ENCODE measurements at regions not wholly inside any gene's neighbourhood (a gene's known extent, or its start where the extent isn't known, plus 50 kb on each side); places are given as distances from the start of the nearest gene placed in this dataset.

DNA sequence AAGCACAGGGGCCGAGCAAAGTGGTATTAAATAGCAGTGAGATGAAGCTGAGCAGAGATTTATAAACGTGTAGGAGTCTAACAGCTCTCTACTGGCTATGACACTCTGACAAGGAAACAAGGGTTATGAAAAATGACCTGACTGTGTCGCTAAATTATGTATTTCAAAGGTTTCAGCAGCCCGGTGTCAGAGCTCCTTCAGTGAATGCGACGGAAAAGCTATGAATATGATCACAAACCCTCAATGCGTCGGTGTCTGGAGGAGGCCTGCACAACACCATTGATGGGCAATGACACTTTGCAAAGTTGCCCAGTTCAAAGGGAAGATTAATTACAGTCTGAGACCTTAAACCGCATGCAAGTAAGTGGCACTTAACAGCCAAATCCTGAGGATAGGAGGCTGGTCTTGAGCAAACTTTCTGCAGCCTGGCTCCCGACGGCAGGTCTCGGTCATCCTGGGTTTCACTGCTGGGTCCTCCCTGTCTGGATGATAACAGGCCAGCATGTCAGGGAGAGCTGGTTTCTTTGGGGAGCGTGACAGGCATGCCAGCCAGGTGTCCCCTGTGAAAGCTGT lies 615.1 kb upstream of the SALL3 start:
- no peak overlapping the region for H3K27ac ChIP-seq
- no peak for DNase-seq
- intact Hi-C loops (cut with DNase I) = no loop called here
- H3K36me3 ChIP-seq = no peaks in the 10 kb centered on the region
- 79 to 89% methylated on average over 13 of the region's 13 CpGs for WGBS, 2 donors
- no peaks in the 10 kb centered on the region for H3K27me3 ChIP-seq
- TF ChIP-seq EP300 (IDR thresholded peaks at IDR 0.05) (no peak), POLR2AphosphoS5 (IDR thresholded peaks at IDR 0.05) (no peak)
- H3K4me3 ChIP-seq = no peak overlapping the region
- no peaks in the 10 kb centered on the region for H3K4me1 ChIP-seq
- H3K9me3 ChIP-seq = no peaks in the 10 kb centered on the region

DNA sequence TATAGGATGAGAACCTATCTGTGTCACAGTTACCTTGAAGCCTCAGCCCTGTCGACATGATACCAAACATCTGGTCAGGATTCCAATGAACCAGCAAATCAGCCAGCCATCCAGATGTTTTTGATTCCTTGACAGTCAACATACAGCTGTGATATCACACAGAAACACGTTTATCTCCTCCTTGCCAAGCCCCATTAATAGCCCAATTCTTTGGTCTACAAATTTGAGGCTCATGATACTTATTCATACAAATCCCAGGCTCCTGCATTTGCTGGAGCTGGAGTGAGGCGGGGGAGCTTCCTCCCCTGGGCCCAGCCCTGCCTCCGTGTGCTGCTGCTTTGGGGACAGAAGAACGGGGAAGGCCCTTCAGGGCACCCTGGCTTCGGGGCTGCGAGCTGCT lies 611.6 kb upstream of the SALL3 start:
- Histone ChIP-seq H3K4me1 (no peaks in the 10 kb centered on the region), H3K36me3 (no peaks in the 10 kb centered on the region), H3K9me3 (no peaks in the 10 kb centered on the region), H3K27ac (no peak overlapping the region), H3K4me3 (no peak overlapping the region), H3K27me3 (no peaks in the 10 kb centered on the region)
- TF ChIP-seq POLR2AphosphoS5 (IDR thresholded peaks at IDR 0.05) = no peak
- no peak for TF ChIP-seq EP300 (IDR thresholded peaks at IDR 0.05)
- no peak for TF ChIP-seq POLR2A (IDR thresholded peaks at IDR 0.05)
- TF ChIP-seq CTCF (IDR thresholded peaks at IDR 0.05) = no peak
- intact Hi-C loops (cut with DNase I) = no loop called here
- no peak for DNase-seq
- 62 to 69% methylated on average over 7 of the region's 7 CpGs for WGBS, 2 donors

DNA sequence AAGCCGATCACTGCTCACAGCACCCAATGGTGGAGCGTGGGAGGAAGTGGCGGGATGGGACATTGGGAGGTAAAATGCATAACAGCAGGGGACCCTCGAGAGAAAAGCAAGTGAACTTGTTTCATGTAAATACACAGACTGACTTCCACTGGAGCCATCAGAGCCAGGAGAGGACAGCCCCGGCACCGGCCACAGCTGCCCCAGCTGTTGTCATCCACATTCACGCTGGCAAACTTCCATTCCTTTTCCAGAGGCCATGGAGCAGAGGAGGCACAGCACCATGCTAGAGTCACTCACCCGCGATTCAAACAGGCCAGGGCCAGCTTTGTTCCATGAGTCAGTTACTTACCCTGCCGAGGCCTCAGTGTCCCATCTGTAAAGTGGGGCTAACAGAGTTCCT lies 610.9 kb upstream of the SALL3 start:
- DNase-seq = no peak
- Histone ChIP-seq H3K4me1 (no peaks in the 10 kb centered on the region), H3K27me3 (no peaks in the 10 kb centered on the region), H3K9me3 (peaks cover 0 to 1% (median 0%) of the 10 kb centered on the region in 4 donors), H3K27ac (no peak overlapping the region), H3K36me3 (no peaks in the 10 kb centered on the region), H3K4me3 (no peak overlapping the region)
- intact Hi-C loops (cut with DNase I) = no loop called here
- 83 to 87% methylated on average over 10 of the region's 10 CpGs for WGBS, 2 donors
- TF ChIP-seq CTCF (IDR thresholded peaks at IDR 0.05) = no peak
- TF ChIP-seq EP300 (IDR thresholded peaks at IDR 0.05) = no peak
- no peak for TF ChIP-seq POLR2A (IDR thresholded peaks at IDR 0.05)
- TF ChIP-seq POLR2AphosphoS5 (IDR thresholded peaks at IDR 0.05) = no peak

DNA sequence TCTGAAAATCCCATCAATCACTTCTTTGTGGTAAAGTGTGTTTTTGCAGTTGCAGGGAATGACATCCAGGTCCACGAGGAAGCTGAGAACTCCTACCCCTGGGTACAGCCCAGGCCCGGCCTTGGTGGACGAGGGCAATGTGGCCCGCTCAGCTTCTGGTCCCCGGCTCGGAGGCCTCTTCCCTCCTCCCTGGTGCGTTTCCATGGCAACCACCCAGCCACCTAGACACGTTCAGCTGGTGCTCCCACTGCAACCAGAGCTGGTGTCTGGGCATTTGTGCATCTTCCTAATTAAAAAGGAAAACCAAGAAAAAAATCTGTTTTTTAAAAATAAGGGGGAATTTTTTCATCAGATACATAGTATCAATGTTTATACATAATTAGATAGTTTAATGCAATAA lies 603.6 kb upstream of the SALL3 start:
- no peak for DNase-seq
- intact Hi-C loops (cut with DNase I) = no loop called here
- Histone ChIP-seq H3K4me3 (no peak overlapping the region), H3K36me3 (no peaks in the 10 kb centered on the region), H3K27ac (no peak overlapping the region), H3K27me3 (no peaks in the 10 kb centered on the region), H3K4me1 (no peaks in the 10 kb centered on the region), H3K9me3 (peaks cover 0 to 3% (median 0%) of the 10 kb centered on the region in 4 donors)
- WGBS, 2 donors = 77 to 84% methylated on average over 8 of the region's 8 CpGs
- TF ChIP-seq POLR2A (IDR thresholded peaks at IDR 0.05) = no peak
- TF ChIP-seq EP300 (IDR thresholded peaks at IDR 0.05) = no peak
- no peak for TF ChIP-seq POLR2AphosphoS5 (IDR thresholded peaks at IDR 0.05)
- no peak for TF ChIP-seq CTCF (IDR thresholded peaks at IDR 0.05)

DNA sequence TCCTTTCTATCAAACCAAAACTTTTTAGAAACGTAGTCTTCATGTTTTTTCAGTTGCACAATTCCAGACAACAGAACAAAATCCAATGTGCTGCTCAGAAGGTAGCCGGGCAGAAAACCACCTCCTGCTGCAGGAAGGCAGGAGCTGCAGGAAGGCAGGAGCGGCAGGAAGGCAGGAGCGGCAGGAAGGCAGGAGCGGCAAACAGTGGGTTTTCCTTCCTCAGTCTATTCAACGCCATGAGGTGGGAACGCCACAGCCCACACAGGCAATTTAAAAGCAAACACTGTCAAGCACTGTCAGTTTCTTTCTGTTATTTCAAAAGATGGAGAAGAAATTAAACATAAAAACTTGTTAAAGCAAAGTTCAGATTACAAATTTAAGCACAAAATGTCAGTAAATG lies 601.2 kb upstream of the SALL3 start:
- WGBS, 2 donors = 72 to 81% methylated on average over 7 of the region's 7 CpGs
- H3K9me3 ChIP-seq = peaks cover 0 to 3% (median 0%) of the 10 kb centered on the region in 4 donors
- H3K36me3 ChIP-seq = no peaks in the 10 kb centered on the region
- TF ChIP-seq EP300 (IDR thresholded peaks at IDR 0.05) (no peak), POLR2AphosphoS5 (IDR thresholded peaks at IDR 0.05) (no peak), CTCF (IDR thresholded peaks at IDR 0.05) (no peak), POLR2A (IDR thresholded peaks at IDR 0.05) (no peak)
- intact Hi-C loops (cut with DNase I) = no loop called here
- no peak overlapping the region for H3K27ac ChIP-seq
- H3K4me1 ChIP-seq = no peaks in the 10 kb centered on the region
- H3K27me3 ChIP-seq = no peaks in the 10 kb centered on the region
- no peak for DNase-seq
- no peak overlapping the region for H3K4me3 ChIP-seq

Data from sigmoid colon (tissue), 6 donors.